CD4-positive, CD25-positive, alpha-beta regulatory T cell (primary cell): ENCODE measurements at regions not wholly inside any gene's neighbourhood (a gene's known extent, or its start where the extent isn't known, plus 50 kb on each side); places are given as distances from the start of the nearest gene placed in this dataset.

Experiments used
- ATAC-seq, 2 donors: fragments of 150-1000 bp; cut with Tn5 transposase; one replicate each; pipeline ENCODE4 v1.10.0; 2021; ENCODE audit warnings: low read depth in 2 of 2, moderate number of reproducible peaks in 2 of 2, moderate library complexity in 1 of 2
- DNase-seq, 3 donors: peaks; one replicate each; pipeline versions ENCODE4 v3.0.0 to v3.0.0-alpha.2; 2012 to 2022; ENCODE audit warnings: mixed read lengths in 1 of 3
- H3K27ac ChIP-seq: one replicate; pipeline ENCODE4 v1.7.0; 2013; ENCODE audit warnings: mild to moderate bottlenecking, low read length; ENCODE audit not compliant: insufficient read depth, poor library complexity, severe bottlenecking
- H3K27me3 ChIP-seq: one replicate; pipeline ENCODE4 v1.7.0; 2013; ENCODE audit warnings: low read length; ENCODE audit not compliant: control insufficient read depth, insufficient read depth
- H3K36me3 ChIP-seq: one replicate; pipeline ENCODE4 v1.7.0; 2013; ENCODE audit warnings: mild to moderate bottlenecking, low read length, moderate library complexity; ENCODE audit not compliant: control insufficient read depth, insufficient read depth
- H3K4me1 ChIP-seq: 2 replicates; pipeline ENCODE4 v1.7.0; 2013; ENCODE audit warnings: mild to moderate bottlenecking, low read length; ENCODE audit not compliant: insufficient read depth, control insufficient read depth, poor library complexity, severe bottlenecking
- H3K4me3 ChIP-seq: one replicate; pipeline ENCODE4 v1.7.0; 2013; ENCODE audit warnings: low read depth, mild to moderate bottlenecking, low read length, moderate library complexity
- H3K9me3 ChIP-seq, 2 experiments: 1 replicate in 1 of 2; 2 replicates in 1 of 2; pipeline ENCODE4 v1.7.0; 2013; ENCODE audit warnings: low read length in 2 of 2, mild to moderate bottlenecking in 1 of 2, moderate library complexity in 1 of 2; ENCODE audit not compliant: control insufficient read depth in 2 of 2
- H3K27ac Mint-ChIP-seq, 3 donors: one replicate each; pipeline ENCODE4 v1.8.0; 2020 to 2022; ENCODE audit warnings: mild to moderate bottlenecking in 3 of 3, mixed read lengths in 3 of 3, moderate library complexity in 2 of 3
- H3K27me3 Mint-ChIP-seq: one replicate; pipeline ENCODE4 v1.8.0; 2022; ENCODE audit warnings: mild to moderate bottlenecking, mixed read lengths
- H3K36me3 Mint-ChIP-seq: one replicate; pipeline ENCODE4 v1.8.0; 2020; ENCODE audit warnings: mixed read lengths
- H3K4me1 Mint-ChIP-seq, 4 donors: one replicate each; pipeline ENCODE4 v1.8.0; 2020 to 2022; ENCODE audit warnings: mixed read lengths in 4 of 4, mild to moderate bottlenecking in 1 of 4
- H3K4me3 Mint-ChIP-seq, 4 donors: one replicate each; pipeline ENCODE4 v1.8.0; 2020 to 2022; ENCODE audit warnings: mild to moderate bottlenecking in 4 of 4, mixed read lengths in 4 of 4, moderate library complexity in 3 of 4
- H3K9me3 Mint-ChIP-seq, 7 donors: one replicate each; pipeline ENCODE4 v1.8.0; 2020 to 2022; ENCODE audit warnings: mixed read lengths in 7 of 7, mild to moderate bottlenecking in 3 of 7, moderate library complexity in 2 of 7

DNA sequence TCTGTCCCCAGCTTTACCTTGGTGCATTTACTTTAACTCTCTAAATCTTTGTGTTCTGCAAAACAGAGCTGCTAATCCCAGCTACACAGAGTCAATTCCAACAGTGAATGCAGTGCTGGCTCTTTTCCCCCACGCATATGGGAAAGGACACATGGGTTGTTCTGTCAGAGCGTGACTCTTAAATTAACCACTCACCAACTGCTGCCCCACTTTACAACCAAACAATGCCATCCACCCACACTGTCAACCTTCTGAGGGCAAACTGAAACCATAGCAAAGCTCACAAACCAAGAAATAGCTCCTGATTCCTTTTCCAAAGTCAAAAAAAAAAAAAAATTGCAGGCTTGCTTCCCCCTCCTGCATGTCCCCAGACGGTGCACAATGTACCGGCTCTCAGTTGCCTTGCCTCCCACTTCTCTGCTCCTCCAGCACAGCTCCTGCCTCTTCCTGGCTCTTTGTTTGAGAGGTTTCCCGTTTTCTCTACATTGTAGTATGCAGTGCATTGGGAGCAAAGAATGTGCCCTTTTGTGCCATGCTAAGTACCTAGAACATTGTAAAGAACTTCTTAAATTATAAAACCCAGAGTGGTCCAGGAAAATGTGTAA is 151.5 kb upstream of the DAPK1 start:
- no peaks in the 10 kb centered on the region for H3K9me3 ChIP-seq
- no peak for DNase-seq
- Mint-ChIP-seq H3K36me3 (no peaks in the 10 kb centered on the region), H3K9me3 (peaks cover 0 to 3% (median 0%) of the 10 kb centered on the region in 7 donors), H3K4me1 (no peaks in the 10 kb centered on the region), H3K27me3 (no peaks in the 10 kb centered on the region), H3K27ac (peak overlapping the region in 1 of 3 donors; percentile 92), H3K4me3 (no peak overlapping the region)
- no peak for ATAC-seq
- no peaks in the 10 kb centered on the region for H3K36me3 ChIP-seq
- no peaks in the 10 kb centered on the region for H3K27me3 ChIP-seq
- H3K4me1 ChIP-seq: no peaks in the 10 kb centered on the region
- H3K27ac ChIP-seq: no peak overlapping the region
- H3K4me3 ChIP-seq: no peak overlapping the region

DNA sequence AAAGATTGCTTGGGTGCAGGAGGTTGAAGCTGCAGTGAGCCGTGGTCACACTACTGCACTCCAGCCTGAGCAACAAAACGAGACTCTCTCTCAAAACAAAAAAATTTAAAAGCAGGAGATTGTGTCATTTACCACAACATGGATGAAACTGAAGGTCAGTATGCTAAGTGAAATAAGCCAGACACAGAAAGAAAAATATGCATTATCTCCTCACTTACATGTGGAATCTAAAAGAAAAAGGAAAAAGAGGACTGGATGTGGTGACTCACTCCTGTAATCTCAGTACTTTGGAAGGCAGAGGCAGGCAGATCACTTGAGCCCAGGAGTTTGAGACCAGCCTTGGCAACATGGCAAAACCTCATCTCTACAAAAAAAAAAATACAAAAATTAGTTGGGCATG is 146.8 kb upstream of the DAPK1 start:
- H3K4me3 ChIP-seq: no peak overlapping the region
- H3K27ac ChIP-seq: no peak overlapping the region
- no peaks in the 10 kb centered on the region for H3K4me1 ChIP-seq
- no peaks in the 10 kb centered on the region for H3K9me3 ChIP-seq
- H3K36me3 ChIP-seq: no peaks in the 10 kb centered on the region
- no peak for DNase-seq
- Mint-ChIP-seq H3K9me3 (peaks cover 0 to 3% (median 0%) of the 10 kb centered on the region in 7 donors), H3K4me3 (no peak overlapping the region), H3K27me3 (no peaks in the 10 kb centered on the region), H3K4me1 (no peaks in the 10 kb centered on the region), H3K27ac (no peak overlapping the region), H3K36me3 (no peaks in the 10 kb centered on the region)
- no peaks in the 10 kb centered on the region for H3K27me3 ChIP-seq
- no peak for ATAC-seq

DNA sequence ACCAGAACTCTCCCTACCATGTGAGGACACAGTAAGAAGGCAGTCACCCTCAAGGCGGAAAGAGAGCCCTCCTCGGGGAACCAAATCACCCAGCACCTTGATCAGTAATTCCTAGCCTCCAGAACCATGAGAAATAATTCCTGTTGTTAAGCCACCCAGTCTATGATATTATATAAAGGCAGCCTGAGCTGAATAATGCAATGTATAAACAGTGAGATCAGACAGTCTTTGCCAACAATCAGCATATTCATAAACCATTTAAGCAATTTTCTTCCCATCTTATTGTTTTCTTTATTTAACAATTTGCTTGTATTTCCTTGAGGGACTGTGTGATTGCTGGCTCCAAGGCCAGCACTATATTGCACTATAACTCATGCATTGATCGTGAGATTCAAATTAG is 144.4 kb upstream of the DAPK1 start:
- Mint-ChIP-seq H3K27ac (no peak overlapping the region), H3K9me3 (peaks cover 0 to 3% (median 0%) of the 10 kb centered on the region in 7 donors), H3K4me3 (no peak overlapping the region), H3K27me3 (no peaks in the 10 kb centered on the region), H3K4me1 (no peaks in the 10 kb centered on the region), H3K36me3 (no peaks in the 10 kb centered on the region)
- DNase-seq: no peak
- ATAC-seq: no peak
- Histone ChIP-seq H3K36me3 (no peaks in the 10 kb centered on the region), H3K4me1 (no peaks in the 10 kb centered on the region), H3K9me3 (no peaks in the 10 kb centered on the region), H3K27me3 (no peaks in the 10 kb centered on the region), H3K4me3 (no peak overlapping the region), H3K27ac (no peak overlapping the region)

DNA sequence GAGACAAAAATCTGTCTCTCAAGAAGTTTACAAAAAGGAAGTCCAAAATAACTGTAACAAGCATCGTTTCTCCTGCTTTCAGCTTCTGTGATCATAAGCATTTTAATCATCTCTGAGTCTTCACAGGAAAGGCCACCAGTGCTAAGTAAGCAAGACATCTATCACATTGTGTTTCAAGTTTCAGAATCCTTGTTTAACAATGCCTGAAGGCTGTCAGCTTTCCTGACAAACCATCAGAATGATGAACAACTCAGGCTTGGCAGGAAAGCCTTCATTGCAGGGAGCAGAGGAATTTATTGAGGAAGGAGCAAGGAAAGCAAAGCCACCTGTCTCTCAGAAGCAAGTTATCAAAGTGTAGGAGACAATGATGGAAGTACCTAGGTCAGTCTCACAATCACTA is 143.5 kb upstream of the DAPK1 start:
- no peak for DNase-seq
- Histone ChIP-seq H3K4me3 (no peak overlapping the region), H3K27ac (no peak overlapping the region), H3K36me3 (no peaks in the 10 kb centered on the region), H3K4me1 (no peaks in the 10 kb centered on the region), H3K27me3 (no peaks in the 10 kb centered on the region), H3K9me3 (no peaks in the 10 kb centered on the region)
- Mint-ChIP-seq H3K36me3 (no peaks in the 10 kb centered on the region), H3K4me3 (no peak overlapping the region), H3K4me1 (no peaks in the 10 kb centered on the region), H3K9me3 (peaks cover 0 to 2% (median 0%) of the 10 kb centered on the region in 7 donors), H3K27me3 (no peaks in the 10 kb centered on the region), H3K27ac (no peak overlapping the region)
- no peak for ATAC-seq

DNA sequence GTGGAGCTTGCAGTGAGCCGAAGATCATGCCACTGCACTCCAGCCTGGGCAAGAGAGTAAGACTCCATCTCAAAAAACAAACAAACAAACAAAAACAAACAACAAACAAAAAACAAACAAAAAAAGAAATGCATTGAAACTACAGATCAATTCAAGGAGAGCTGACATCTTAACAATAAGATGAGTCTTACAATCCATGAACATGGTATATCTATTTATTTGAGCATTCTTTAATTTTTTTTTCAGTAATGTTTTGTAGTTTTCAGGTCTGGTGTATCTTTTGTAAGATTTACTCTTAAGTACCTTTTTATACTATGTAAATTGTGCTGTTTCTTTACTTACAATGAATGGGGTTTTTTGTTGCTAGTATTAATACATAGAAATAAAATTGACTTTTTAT is 140.1 kb upstream of the DAPK1 start:
- ATAC-seq: no peak
- Histone ChIP-seq H3K27me3 (no peaks in the 10 kb centered on the region), H3K9me3 (no peaks in the 10 kb centered on the region), H3K27ac (no peak overlapping the region), H3K4me3 (no peak overlapping the region), H3K36me3 (no peaks in the 10 kb centered on the region), H3K4me1 (no peaks in the 10 kb centered on the region)
- peaks cover 4% of the 10 kb centered on the region for H3K27me3 Mint-ChIP-seq
- no peak for DNase-seq
- no peak overlapping the region for H3K4me3 Mint-ChIP-seq
- H3K36me3 Mint-ChIP-seq: no peaks in the 10 kb centered on the region
- peaks cover 0 to 6% (median 0%) of the 10 kb centered on the region in 7 donors for H3K9me3 Mint-ChIP-seq
- no peak overlapping the region for H3K27ac Mint-ChIP-seq
- H3K4me1 Mint-ChIP-seq: no peaks in the 10 kb centered on the region

DNA sequence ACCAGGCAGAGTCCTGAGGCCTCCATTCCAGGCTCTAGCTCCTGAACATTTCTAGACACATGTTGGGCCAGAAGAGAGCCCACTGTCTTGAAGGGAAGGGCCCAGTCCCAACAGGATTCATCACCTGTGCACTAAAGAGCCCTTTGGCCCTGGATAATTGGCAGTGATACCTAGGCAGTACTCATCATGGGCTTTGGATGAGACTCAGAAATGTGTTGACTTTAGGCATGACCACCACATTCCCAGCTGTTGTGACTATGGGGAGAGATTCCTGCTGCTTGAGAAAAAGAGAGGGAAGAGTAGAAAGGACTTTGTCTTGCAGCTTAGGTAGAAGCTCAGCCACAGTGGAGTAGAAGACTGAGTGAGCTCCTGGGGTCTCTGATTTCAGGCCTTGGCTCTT is 138.4 kb upstream of the DAPK1 start:
- Histone ChIP-seq H3K4me3 (no peak overlapping the region), H3K4me1 (no peaks in the 10 kb centered on the region), H3K36me3 (no peaks in the 10 kb centered on the region), H3K9me3 (no peaks in the 10 kb centered on the region), H3K27ac (no peak overlapping the region), H3K27me3 (no peaks in the 10 kb centered on the region)
- no peak for DNase-seq
- H3K4me3 Mint-ChIP-seq: no peak overlapping the region
- peaks cover 4% of the 10 kb centered on the region for H3K27me3 Mint-ChIP-seq
- no peaks in the 10 kb centered on the region for H3K36me3 Mint-ChIP-seq
- no peak overlapping the region for H3K27ac Mint-ChIP-seq
- ATAC-seq: no peak
- H3K4me1 Mint-ChIP-seq: no peaks in the 10 kb centered on the region
- H3K9me3 Mint-ChIP-seq: peaks cover 0 to 6% (median 0%) of the 10 kb centered on the region in 7 donors

DNA sequence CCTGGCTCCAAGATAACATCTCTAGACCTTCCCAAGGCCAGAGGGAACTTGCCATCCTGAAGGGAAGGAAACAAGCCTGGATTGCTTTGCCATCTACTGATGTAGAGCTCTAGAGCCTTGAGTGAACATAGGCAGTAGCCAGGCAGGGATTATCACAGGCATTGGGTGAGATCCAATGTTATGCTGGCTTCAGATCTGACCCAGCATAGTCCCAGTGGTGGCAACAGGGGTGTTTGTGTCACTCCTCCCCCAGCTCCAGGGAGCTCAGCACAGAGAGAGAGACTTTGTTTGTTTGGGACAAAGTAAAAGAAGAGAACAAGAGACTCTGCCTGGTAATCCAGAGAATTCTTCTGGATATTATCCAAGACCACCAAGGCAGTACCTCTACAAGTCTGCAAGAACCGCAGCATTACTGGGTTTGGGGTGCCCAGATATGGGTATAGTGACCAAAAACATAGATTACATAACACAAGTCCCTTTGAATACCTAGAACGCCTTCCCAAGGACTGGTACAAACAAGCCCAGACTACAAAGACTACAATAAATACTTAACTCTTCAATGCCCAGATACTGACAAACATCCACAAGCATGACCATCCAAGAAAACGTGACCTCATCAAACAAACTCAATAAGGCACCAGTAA is 137.6 kb upstream of the DAPK1 start:
- H3K36me3 Mint-ChIP-seq: no peaks in the 10 kb centered on the region
- no peak overlapping the region for H3K4me3 ChIP-seq
- no peaks in the 10 kb centered on the region for H3K9me3 ChIP-seq
- no peak overlapping the region for H3K4me3 Mint-ChIP-seq
- H3K36me3 ChIP-seq: no peaks in the 10 kb centered on the region
- no peaks in the 10 kb centered on the region for H3K4me1 Mint-ChIP-seq
- no peak overlapping the region for H3K27ac ChIP-seq
- H3K27ac Mint-ChIP-seq: no peak overlapping the region
- peaks cover 0 to 6% (median 1%) of the 10 kb centered on the region in 7 donors for H3K9me3 Mint-ChIP-seq
- DNase-seq (no peak), ATAC-seq (no peak)
- H3K27me3 Mint-ChIP-seq: peaks cover 4% of the 10 kb centered on the region
- no peaks in the 10 kb centered on the region for H3K4me1 ChIP-seq
- no peaks in the 10 kb centered on the region for H3K27me3 ChIP-seq

DNA sequence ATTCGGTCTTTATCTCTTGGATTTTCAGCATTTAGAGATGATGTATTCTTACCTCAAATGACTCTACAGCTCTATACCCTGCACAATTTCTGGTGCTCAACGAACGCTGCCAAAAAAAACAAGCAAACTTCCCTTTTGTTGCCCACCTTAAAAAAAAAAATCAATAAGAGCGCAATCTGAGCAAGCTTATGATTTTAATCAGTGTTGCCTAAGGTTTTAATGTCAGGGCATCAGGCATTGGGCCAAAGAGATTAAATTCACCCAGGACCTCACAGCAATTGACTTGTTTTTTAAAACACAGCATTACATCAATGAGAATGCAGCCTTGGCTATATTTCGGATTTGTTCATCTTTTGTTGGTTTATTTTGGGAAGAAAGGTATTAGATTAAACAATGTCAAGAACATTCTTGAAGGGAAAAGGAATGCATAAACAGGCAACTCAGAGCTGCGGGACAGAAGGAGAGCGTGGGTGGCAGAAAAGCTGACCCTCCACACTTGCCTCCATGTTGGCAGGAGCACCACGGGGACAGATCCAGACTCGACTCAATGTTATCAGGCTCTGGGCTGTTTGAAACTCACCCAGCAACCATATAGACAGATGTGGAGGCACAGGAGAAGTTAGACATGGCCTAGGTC is 127.5 kb upstream of the DAPK1 start:
- no peak overlapping the region for H3K4me3 Mint-ChIP-seq
- H3K36me3 ChIP-seq: no peaks in the 10 kb centered on the region
- H3K36me3 Mint-ChIP-seq: no peaks in the 10 kb centered on the region
- H3K9me3 Mint-ChIP-seq: peaks cover 0 to 9% (median 1%) of the 10 kb centered on the region in 7 donors
- ATAC-seq (no peak), DNase-seq (no peak)
- no peaks in the 10 kb centered on the region for H3K27me3 Mint-ChIP-seq
- no peak overlapping the region for H3K27ac Mint-ChIP-seq
- H3K27ac ChIP-seq: no peak overlapping the region
- no peaks in the 10 kb centered on the region for H3K27me3 ChIP-seq
- H3K4me3 ChIP-seq: no peak overlapping the region
- H3K9me3 ChIP-seq: no peaks in the 10 kb centered on the region
- peaks cover 0 to 2% (median 0%) of the 10 kb centered on the region in 4 donors for H3K4me1 Mint-ChIP-seq
- H3K4me1 ChIP-seq: no peaks in the 10 kb centered on the region
